ENCODE measurements at regions not wholly inside any gene's neighbourhood (a gene's known extent, or its start where the extent isn't known, plus 50 kb on each side); places are given as distances from the start of the nearest gene placed in this dataset.

DNA sequence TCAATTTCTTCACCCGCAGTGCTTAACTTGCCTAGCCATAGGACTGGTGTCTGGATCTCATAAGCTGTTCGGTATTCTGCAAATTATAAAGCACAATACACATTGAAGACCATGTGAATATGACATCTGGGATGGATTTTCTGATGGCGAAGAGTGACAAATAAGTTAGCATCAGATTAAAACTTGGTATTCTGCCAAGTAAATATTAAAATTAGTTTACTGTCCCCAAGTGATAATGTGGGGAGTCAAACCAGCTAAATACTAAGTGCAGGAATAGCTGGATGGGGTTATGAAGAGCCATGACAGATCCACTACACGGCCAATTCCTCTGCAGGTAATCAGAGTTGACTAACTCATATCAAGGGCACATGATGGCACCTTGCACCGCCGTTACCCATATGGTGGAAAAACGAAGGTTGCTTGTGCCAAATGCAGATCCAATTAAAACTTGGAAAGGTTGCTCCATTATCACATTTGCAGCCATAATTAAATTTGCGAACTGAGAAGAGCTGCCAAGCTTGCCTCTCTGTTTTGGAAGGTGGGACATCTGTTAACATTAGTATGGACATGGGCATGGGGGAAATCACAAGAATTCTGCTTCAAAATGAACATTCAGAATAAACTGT lies 114.9 kb upstream of the TOM1L1 start:
- DNase-seq (ENCODE audit: low read depth) = no peak

DNA sequence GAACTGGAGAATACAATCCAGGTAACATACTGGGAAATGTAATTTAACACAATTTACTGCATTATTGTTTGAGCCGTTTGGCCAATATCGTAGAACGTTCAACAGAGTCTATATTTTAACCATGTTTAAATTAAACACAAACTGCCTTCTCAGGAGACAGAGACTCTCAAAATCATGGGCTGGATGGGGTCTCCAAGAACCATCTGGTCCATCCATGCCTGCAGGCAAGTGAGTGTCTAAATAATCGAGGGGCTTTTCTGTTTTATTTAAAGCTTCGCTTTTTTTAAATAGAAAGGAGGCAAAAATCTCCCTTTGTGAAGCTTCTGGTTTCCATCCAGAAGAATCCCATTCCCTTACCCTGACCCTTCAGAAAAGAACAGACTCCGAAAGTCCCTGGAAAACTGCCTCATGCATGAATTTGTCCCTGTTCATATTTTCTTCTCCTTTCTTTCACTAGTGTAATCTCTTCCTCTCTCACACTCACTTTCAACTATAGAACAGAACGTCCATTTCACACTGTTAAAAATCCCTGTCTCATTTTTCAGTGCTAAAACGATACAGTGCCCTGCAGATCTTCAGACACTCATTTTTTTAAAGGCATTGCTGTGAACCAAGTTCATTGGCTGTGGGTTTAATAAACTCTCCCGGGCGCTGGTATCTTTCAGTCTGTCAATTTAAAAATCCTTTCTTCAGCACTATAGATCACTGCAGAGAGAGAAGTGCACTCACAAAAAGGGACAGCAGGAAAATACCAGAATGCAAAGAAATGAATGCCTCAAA lies 111.4 kb upstream of the TOM1L1 start:
- DNase-seq (ENCODE audit: low read depth) = no peak
- TF ChIP-seq, protein P1, sequence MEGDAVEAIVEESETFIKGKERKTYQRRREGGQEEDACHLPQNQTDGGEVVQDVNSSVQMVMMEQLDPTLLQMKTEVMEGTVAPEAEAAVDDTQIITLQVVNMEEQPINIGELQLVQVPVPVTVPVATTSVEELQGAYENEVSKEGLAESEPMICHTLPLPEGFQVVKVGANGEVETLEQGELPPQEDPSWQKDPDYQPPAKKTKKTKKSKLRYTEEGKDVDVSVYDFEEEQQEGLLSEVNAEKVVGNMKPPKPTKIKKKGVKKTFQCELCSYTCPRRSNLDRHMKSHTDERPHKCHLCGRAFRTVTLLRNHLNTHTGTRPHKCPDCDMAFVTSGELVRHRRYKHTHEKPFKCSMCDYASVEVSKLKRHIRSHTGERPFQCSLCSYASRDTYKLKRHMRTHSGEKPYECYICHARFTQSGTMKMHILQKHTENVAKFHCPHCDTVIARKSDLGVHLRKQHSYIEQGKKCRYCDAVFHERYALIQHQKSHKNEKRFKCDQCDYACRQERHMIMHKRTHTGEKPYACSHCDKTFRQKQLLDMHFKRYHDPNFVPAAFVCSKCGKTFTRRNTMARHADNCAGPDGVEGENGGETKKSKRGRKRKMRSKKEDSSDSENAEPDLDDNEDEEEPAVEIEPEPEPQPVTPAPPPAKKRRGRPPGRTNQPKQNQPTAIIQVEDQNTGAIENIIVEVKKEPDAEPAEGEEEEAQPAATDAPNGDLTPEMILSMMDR (IDR thresholded peaks at IDR 0.05; ENCODE audit: insufficient read depth, low read depth, low read length) = no peak
- no peak overlapping the region for H3K4me3 ChIP-seq (ENCODE audit: low read depth, low read length)

More for the DNA sequence above, 114.9 kb upstream of the TOM1L1 start:
- TF ChIP-seq, protein P1 (IDR thresholded peaks at IDR 0.05; ENCODE audit: insufficient read depth, low read depth, low read length) = no peak
- H3K4me3 ChIP-seq (ENCODE audit: low read depth, low read length) = no peak overlapping the region

DNA sequence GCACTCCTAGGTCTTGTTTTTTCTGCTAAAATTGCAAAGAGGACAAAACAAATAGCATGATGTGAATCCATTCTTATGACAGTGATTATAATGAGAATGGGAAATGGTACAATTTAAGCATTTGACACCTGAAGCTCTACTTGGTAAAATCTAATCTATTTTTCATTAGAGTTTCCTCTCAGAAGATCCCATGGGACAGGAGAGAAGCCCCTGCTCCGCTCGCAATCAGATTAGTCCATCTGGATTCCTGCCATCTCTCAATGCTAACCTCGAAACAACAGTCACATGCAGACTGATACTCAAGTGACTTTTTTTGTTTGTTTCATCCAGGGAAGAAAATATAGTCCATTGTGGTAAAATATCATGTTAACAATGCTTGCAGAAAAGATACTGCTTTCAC lies 107.4 kb upstream of the TOM1L1 start:
- no peak for DNase-seq (ENCODE audit: low read depth)
- TF ChIP-seq, protein P1 (IDR thresholded peaks at IDR 0.05; ENCODE audit: insufficient read depth, low read depth, low read length) = no peak
- H3K4me3 ChIP-seq (ENCODE audit: low read depth, low read length) = no peak overlapping the region

DNA sequence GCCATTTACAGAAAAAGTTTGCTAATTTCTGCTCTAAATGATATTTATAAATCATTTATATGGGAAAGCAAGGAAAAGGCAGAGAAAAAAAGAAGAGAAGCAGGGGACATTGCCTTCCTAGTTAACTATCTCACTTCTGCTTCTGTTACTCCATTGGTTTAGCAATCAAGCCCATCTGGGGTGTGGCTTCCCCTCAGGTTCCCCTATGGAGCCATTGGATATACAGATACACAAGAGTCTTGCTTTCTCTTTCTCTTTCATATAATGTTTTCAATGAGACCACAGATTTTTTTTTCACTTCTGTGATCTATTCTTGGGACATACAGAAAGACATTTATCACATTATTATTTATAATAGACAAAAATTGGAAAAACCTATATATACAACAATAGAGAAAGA lies 105.6 kb upstream of the TOM1L1 start:
- DNase-seq (ENCODE audit: low read depth) = no peak
- no peak overlapping the region for H3K4me3 ChIP-seq (ENCODE audit: low read depth, low read length)
- TF ChIP-seq, protein P1 (IDR thresholded peaks at IDR 0.05; ENCODE audit: insufficient read depth, low read depth, low read length) = no peak

DNA sequence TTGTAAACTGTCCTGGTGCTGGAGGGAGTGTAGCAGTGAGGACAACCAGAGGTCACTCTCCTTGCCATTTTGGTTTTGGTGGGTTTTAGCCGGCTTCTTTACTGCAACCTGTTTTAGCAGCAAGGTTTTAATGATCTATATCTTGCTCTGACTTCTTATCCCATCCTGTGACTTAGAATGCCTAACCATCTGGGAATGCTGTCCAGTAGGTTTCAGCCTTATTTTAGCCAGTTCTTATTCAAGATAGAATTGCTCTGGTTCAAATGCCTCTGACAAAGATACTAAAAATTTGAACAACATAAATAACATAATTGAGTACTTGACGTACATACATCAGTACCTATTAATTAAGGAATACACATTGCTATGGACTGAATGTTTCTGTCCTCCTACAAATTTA lies 93.3 kb upstream of the TOM1L1 start:
- TF ChIP-seq, protein P1 (IDR thresholded peaks at IDR 0.05; ENCODE audit: insufficient read depth, low read depth, low read length) = no peak
- no peak for DNase-seq (ENCODE audit: low read depth)
- no peak overlapping the region for H3K4me3 ChIP-seq (ENCODE audit: low read depth, low read length)

DNA sequence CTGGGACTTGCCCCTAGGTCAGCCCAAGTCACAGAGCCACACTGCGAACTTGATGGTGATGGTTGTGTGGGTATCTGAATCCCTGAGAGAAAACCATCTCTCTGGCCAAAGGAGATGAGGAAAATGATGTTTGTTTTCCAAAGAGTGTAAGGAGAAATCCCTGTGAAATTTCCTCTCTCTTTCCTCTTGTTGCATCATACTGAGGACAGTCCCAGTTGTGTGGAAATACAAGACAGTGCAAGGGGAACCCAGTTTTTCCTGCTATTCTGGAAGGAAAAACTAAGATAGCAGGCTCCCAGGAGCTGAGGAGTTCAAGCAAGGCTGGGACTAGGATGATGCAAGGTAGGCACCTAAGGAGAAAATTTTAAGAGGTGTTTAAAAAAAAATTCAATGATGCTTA lies 86.8 kb upstream of the TOM1L1 start:
- no peak overlapping the region for H3K4me3 ChIP-seq (ENCODE audit: low read depth, low read length)
- DNase-seq (ENCODE audit: low read depth) = no peak
- TF ChIP-seq, protein P1 (IDR thresholded peaks at IDR 0.05; ENCODE audit: insufficient read depth, low read depth, low read length) = no peak
